A204.1 (cell line): ENCODE measurements at regions not wholly inside any gene's neighbourhood (a gene's known extent, or its start where the extent isn't known, plus 50 kb on each side); places are given as distances from the start of the nearest gene placed in this dataset.

Source experiments
- FAIRE-seq: peaks from 2 replicates; lab custom pipeline; 2012; peaks lifted over from hg19 to GRCh38; lab: Jason Lieb, UNC

GRCh38 chr4:126947536-126947935, 685.2 kb upstream of the INTU start:
- no peak for FAIRE-seq

- no peak for FAIRE-seq
Measured at GRCh38 chr4:126954537-126955291, 678.0 kb upstream of the INTU start.

GRCh38 chr4:126955292-126956183, 677.2 kb upstream of the INTU start:
- FAIRE-seq = no peak

GRCh38 chr4:126956184-126956897, 676.4 kb upstream of the INTU start:
- no peak for FAIRE-seq

- no peak for FAIRE-seq
Measured at GRCh38 chr4:126957556-126957955, 675.2 kb upstream of the INTU start.

- FAIRE-seq = no peak
Measured at GRCh38 chr4:126957987-126958386, 674.8 kb upstream of the INTU start.

GRCh38 chr4:126958482-126958881, 674.3 kb upstream of the INTU start:
- no peak for FAIRE-seq

GRCh38 chr4:126959056-126959745, 673.6 kb upstream of the INTU start:
- FAIRE-seq = no peak

- FAIRE-seq = no peak
Measured at GRCh38 chr4:126960760-126961159, 672.0 kb upstream of the INTU start.

GRCh38 chr4:126961661-126962060, 671.1 kb upstream of the INTU start:
- FAIRE-seq = no peak

GRCh38 chr4:126965877-126966276, 666.9 kb upstream of the INTU start:
- no peak for FAIRE-seq

- FAIRE-seq = no peak
Measured at GRCh38 chr4:126969360-126970235, 663.2 kb upstream of the INTU start.

- no peak for FAIRE-seq
Measured at GRCh38 chr4:126973201-126973600, 659.6 kb upstream of the INTU start.

GRCh38 chr4:126976850-126977632, 655.7 kb upstream of the INTU start:
- FAIRE-seq = no peak

- no peak for FAIRE-seq
Measured at GRCh38 chr4:126986005-126986404, 646.8 kb upstream of the INTU start.

- FAIRE-seq = no peak
Measured at GRCh38 chr4:126986828-126987227, 645.9 kb upstream of the INTU start.

GRCh38 chr4:126991965-126992364, 640.8 kb upstream of the INTU start:
- FAIRE-seq = no peak

GRCh38 chr4:126992910-126993309, 639.8 kb upstream of the INTU start:
- no peak for FAIRE-seq

- no peak for FAIRE-seq
Measured at GRCh38 chr4:126993351-126993750, 639.4 kb upstream of the INTU start.

- FAIRE-seq = no peak
Measured at GRCh38 chr4:126995235-126995634, 637.5 kb upstream of the INTU start.
